K562 (cell line): ENCODE measurements at regions not wholly inside any gene's neighbourhood (a gene's known extent, or its start where the extent isn't known, plus 50 kb on each side); places are given as distances from the start of the nearest gene placed in this dataset.

Experiments used
- ATAC-seq: fragments of 200-7000 bp; cut with Tn5 transposase; 3 replicates; pipeline ENCODE4 v1.9.1; 2020; ENCODE audit warnings: moderate library complexity
- BruUV-seq: library from RNA; stranded (reverse); fragments of 400-500 nt; replicated peaks from 2 replicates; lab custom pipeline; 2021; lab: Mats Ljungman, UMichigan
- CTCF ChIA-PET: fragments of 300-600 bp; formaldehyde crosslinking; extraction: SDS; loops from one replicate; lab custom pipeline; 2021; ENCODE audit warnings: low intra/inter-chr PET ratio; lab: Yijun Ruan, JAX
- POLR2A ChIA-PET: fragments of 300-600, 350-650 bp; sonication (Branson Sonifier 250); formaldehyde crosslinking; extraction: SDS; loops from one replicate; lab custom pipeline; 2021; ENCODE audit warnings: antibody characterized with exemption, inconsistent platforms; lab: Yijun Ruan, JAX
- DNase-seq, 4 experiments: peaks; one replicate each; pipeline versions ENCODE4 v3.0.0 to v3.0.0-alpha.2; 2011 to 2018; ENCODE audit warnings: low spot score in 3 of 4, mixed read lengths in 3 of 4; ENCODE audit errors: extremely low read depth in 1 of 4
- FAIRE-seq: peaks from 2 replicates; lab custom pipeline; 2011; peaks lifted over from hg19 to GRCh38; lab: Jason Lieb, UNC
- H2AFZ ChIP-seq: 2 replicates; pipeline ENCODE4 v1.6.0; 2011; ENCODE audit warnings: low read depth, low read length, control low read depth, inconsistent platforms
- H3K27ac ChIP-seq: fragments of 200-600 bp; 3 replicates; pipeline ENCODE4 v1.8.0; 2011; ENCODE audit warnings: low read depth, mild to moderate bottlenecking, control low read depth, inconsistent platforms, low read length, moderate library complexity, mixed read lengths; ENCODE audit errors: extremely low read depth
- H3K27me3 ChIP-seq, 2 experiments: fragments of 300-600 bp in 1 of 2; 2 replicates in 1 of 2; 3 replicates in 1 of 2; pipeline versions ENCODE4 v1.6.0 to v1.8.0; 2011; ENCODE audit warnings: inconsistent platforms in 2 of 2, low read length in 2 of 2, mild to moderate bottlenecking in 1 of 2, mixed read lengths in 1 of 2, moderate library complexity in 1 of 2; ENCODE audit not compliant: control insufficient read depth in 2 of 2, insufficient read depth in 2 of 2
- H3K36me3 ChIP-seq: fragments of 300-600 bp; 3 replicates; pipeline ENCODE4 v1.8.0; 2011; ENCODE audit warnings: mild to moderate bottlenecking, low read length, inconsistent platforms; ENCODE audit not compliant: control insufficient read depth, insufficient read depth
- H3K4me1 ChIP-seq, 2 experiments: fragments of 200-600 bp in 1 of 2; replicated peaks in 1 of 2; 2 replicates in 1 of 2; 3 replicates in 1 of 2; pipeline versions ENCODE4 v1.5.1 to v1.8.0; 2011; ENCODE audit warnings: inconsistent platforms in 2 of 2, low read length in 2 of 2, mild to moderate bottlenecking in 1 of 2, mixed read lengths in 1 of 2, moderate library complexity in 1 of 2; ENCODE audit not compliant: control insufficient read depth in 2 of 2, insufficient read depth in 2 of 2
- H3K4me2 ChIP-seq: 2 replicates; pipeline ENCODE4 v1.6.1; 2011; ENCODE audit warnings: low read length, control low read depth, inconsistent platforms, mixed read lengths; ENCODE audit not compliant: insufficient read depth
- H3K4me3 ChIP-seq: fragments of 200-600 bp; sonication (generic), shearing (Covaris generic); 2 replicates; pipeline ENCODE4 v1.5.1; 2016; ENCODE audit warnings: control low read depth, inconsistent platforms
- H3K79me2 ChIP-seq: fragments of 200-600 bp; 3 replicates; pipeline ENCODE4 v1.8.0; 2011; ENCODE audit warnings: low read length, inconsistent platforms; ENCODE audit not compliant: control insufficient read depth, insufficient read depth
- H3K9ac ChIP-seq, 2 experiments: 2 replicates each; pipeline versions ENCODE4 v1.6.0 to v1.6.1; 2011; ENCODE audit warnings: low read depth in 2 of 2, low read length in 2 of 2, control low read depth in 1 of 2, inconsistent platforms in 1 of 2, mild to moderate bottlenecking in 1 of 2, mixed read lengths in 1 of 2; ENCODE audit not compliant: insufficient read depth in 1 of 2
- H3K9me1 ChIP-seq: one replicate; pipeline ENCODE4 v1.6.0; 2011; ENCODE audit warnings: inconsistent platforms, mild to moderate bottlenecking, low read length, moderate library complexity; ENCODE audit not compliant: control insufficient read depth, insufficient read depth
- H3K9me3 ChIP-seq: replicated peaks from 2 replicates; pipeline ENCODE4 v1.5.1; 2011; ENCODE audit warnings: low read depth, low read length, inconsistent platforms; ENCODE audit not compliant: control insufficient read depth, insufficient read depth
- H4K20me1 ChIP-seq: replicated peaks from 2 replicates; pipeline ENCODE4 v1.6.1; 2011; ENCODE audit warnings: low read length, inconsistent platforms, mixed read lengths; ENCODE audit not compliant: control insufficient read depth, insufficient read depth
- ATF3 ChIP-seq, 2 experiments: fragments of 450-650 bp in 1 of 2; sonication (generic) in 1 of 2; formaldehyde crosslinking in 1 of 2; IDR thresholded peaks in 1 of 2; conservative IDR thresholded peaks in 1 of 2; 2 replicates each; pipeline versions ENCODE4 v1.6.1 to v1.8.1; 2016 to 2023; ENCODE audit warnings: mild to moderate bottlenecking in 2 of 2, moderate library complexity in 2 of 2, inconsistent platforms in 1 of 2, missing genetic modification reagents in 1 of 2
- ERF ChIP-seq: fragments of 450-650 bp; formaldehyde crosslinking; IDR thresholded peaks from 2 replicates; pipeline ENCODE4 v1.4.0; 2020; ENCODE audit warnings: mild to moderate bottlenecking, mixed read lengths
- JUND ChIP-seq, 2 experiments: IDR thresholded peaks; 2 replicates in 1 of 2; 3 replicates in 1 of 2; pipeline ENCODE4 v1.6.1; 2011; ENCODE audit warnings: borderline replicate concordance in 2 of 2, low read depth in 2 of 2, low read length in 2 of 2, improper control_type of control experiment in 1 of 2, missing biosample characterization in 1 of 2, missing genetic modification characterization in 1 of 2, missing genetic modification reagents in 1 of 2
- KAT8 ChIP-seq: fragments of 450-650 bp; IDR thresholded peaks from 2 replicates; pipeline ENCODE4 v1.6.1; 2016; ENCODE audit warnings: low read depth, mild to moderate bottlenecking
- MCM7 ChIP-seq, 2 experiments: fragments of 450-650 bp; IDR thresholded peaks; 2 replicates each; pipeline ENCODE4 v1.6.1; 2016 to 2018
- WGBS: fragments of 100-300 bp; shearing (Covaris generic); methylation state at CpG from one replicate; pipeline ENCODE4 v1.1.6; 2016; ENCODE audit warnings: low coverage, mixed read lengths; ENCODE audit not compliant: insufficient coverage; ENCODE audit errors: missing lambda C conversion rate; 5-methylcytosine and 5-hydroxymethylcytosine counted together
- in situ Hi-C: fragments of 300-500 bp; cut with MboI; formaldehyde crosslinking; loops from 4 replicates; pipeline ENCODE4 v1.15.0; 2018; ENCODE audit warnings: inconsistent platforms, mixed read lengths
- intact Hi-C: fragments of 100-400 bp; cut with micrococcal nuclease; formaldehyde crosslinking; loops from 2 replicates; pipeline ENCODE4 v1.14.2; 2022
- TF ChIP-seq, protein P1 (sequence below): sonication (generic); formaldehyde crosslinking; IDR thresholded peaks from 2 replicates; pipeline ENCODE4 v1.8.1; 2023; ENCODE audit warnings: mild to moderate bottlenecking, missing genetic modification reagents

DNA sequence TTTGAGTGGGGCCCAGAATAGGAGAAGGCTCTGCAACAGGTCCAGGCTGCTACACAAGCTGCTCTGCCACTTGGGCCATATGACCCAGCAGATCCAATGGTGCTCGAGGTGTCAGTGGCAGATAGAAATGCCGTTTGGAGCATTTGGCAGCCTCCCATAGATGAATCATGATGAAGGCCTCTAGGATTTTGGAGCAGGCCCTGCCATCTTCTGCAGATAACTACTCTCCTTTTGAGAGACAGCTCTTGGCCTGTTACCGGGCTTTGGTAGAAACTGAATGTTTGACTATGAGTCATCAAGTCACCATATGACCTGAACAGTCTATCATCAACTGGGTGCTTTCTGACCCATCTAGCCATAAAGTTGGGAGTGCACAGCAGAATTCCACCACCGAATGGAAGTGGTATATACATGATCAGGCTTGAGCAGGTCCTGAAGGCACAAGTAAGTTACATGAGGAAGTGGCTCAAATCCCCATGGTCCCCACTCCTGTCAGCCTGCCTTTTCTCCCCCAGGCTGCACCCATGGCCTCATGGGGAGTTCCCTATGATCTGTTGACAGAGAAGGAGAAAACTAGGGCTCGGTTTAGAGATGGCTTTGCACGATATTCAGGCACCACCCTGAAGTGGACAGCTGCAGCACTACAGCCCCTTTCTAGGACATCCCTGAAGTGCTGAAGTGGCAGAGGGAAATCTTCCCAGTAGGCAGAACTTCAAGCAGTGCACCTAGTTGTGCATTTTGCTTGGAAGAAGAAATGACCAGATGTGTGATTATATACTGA is 971.4 kb downstream of the MCTP2 start:
- in situ Hi-C loops, result no loop called here
- Histone ChIP-seq H3K4me2 (no peak overlapping the region), H3K9ac (no peak overlapping the region), H2AFZ (no peak overlapping the region), H3K4me3 (no peak overlapping the region), H4K20me1 (no peaks in the 10 kb centered on the region), H3K9me1 (no peaks in the 10 kb centered on the region), H3K79me2 (no peaks in the 10 kb centered on the region), H3K9me3 (no peaks in the 10 kb centered on the region), H3K36me3 (no peaks in the 10 kb centered on the region), H3K27ac (no peak overlapping the region), H3K27me3 (no peaks in the 10 kb centered on the region), H3K4me1 (no peaks in the 10 kb centered on the region)
- TF ChIP-seq MCM7 (IDR thresholded peaks at IDR 0.05), result no peak
- TF ChIP-seq KAT8, result no peak
- 0 out of 2 replicates have a peak, but pooled peaks have one; percentile 20 for TF ChIP-seq JUND (IDR thresholded peaks at IDR 0.05; ENCODE audit: borderline replicate concordance, low read depth, low read length)
- peak; percentile 33; the same call in 1 of the 3 replicates for TF ChIP-seq JUND (tag; IDR thresholded peaks at IDR 0.05; ENCODE audit: borderline replicate concordance, low read depth, low read length)
- TF ChIP-seq ERF (CRISPR knock-in tag), result no peak
- peak; percentile 60; the same call in 1 of the 2 replicates for TF ChIP-seq ATF3 (IDR thresholded peaks at IDR 0.05)
- TF ChIP-seq ATF3 (CRISPR knock-in tag; conservative IDR thresholded peaks at IDR 0.05), result no peak
- TF ChIP-seq, protein P1, sequence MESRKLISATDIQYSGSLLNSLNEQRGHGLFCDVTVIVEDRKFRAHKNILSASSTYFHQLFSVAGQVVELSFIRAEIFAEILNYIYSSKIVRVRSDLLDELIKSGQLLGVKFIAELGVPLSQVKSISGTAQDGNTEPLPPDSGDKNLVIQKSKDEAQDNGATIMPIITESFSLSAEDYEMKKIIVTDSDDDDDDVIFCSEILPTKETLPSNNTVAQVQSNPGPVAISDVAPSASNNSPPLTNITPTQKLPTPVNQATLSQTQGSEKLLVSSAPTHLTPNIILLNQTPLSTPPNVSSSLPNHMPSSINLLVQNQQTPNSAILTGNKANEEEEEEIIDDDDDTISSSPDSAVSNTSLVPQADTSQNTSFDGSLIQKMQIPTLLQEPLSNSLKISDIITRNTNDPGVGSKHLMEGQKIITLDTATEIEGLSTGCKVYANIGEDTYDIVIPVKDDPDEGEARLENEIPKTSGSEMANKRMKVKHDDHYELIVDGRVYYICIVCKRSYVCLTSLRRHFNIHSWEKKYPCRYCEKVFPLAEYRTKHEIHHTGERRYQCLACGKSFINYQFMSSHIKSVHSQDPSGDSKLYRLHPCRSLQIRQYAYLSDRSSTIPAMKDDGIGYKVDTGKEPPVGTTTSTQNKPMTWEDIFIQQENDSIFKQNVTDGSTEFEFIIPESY (CRISPR knock-in tag), result no peak
- WGBS, result 3% methylated on average over 5 of the region's 6 CpGs
- peak in 1 of 4 experiments; percentile 9 for DNase-seq
- ChIA-PET CTCF (no interaction called here), POLR2A (no interaction called here)
- no peak for ATAC-seq
- no peak for FAIRE-seq
- BruUV-seq, result no TSS peak
- intact Hi-C loops, result no loop called here
